AG10803 (cell line): ENCODE measurements at regions not wholly inside any gene's neighbourhood (a gene's known extent, or its start where the extent isn't known, plus 50 kb on each side); places are given as distances from the start of the nearest gene placed in this dataset.
"Not testable (repeated sequence)": the region's sequence is repeated elsewhere in the genome, so short reads cannot be mapped to it uniquely, and the experiment has no call there.

Experiments
- DNase-seq: peaks from one replicate; pipeline ENCODE4 v3.0.0; 2010; ENCODE audit warnings: low read depth
- H3K4me3 ChIP-seq: 2 replicates; pipeline ENCODE4 v1.5.1; 2011; ENCODE audit warnings: mild to moderate bottlenecking, low read length, control low read depth
- CTCF ChIP-seq: conservative IDR thresholded peaks from 2 replicates; pipeline ENCODE4 v1.5.1; 2011; ENCODE audit warnings: mild to moderate bottlenecking, low read length, control low read depth, inconsistent platforms

- DNase-seq, result no peak
- no peak for TF ChIP-seq CTCF
- H3K4me3 ChIP-seq, result no peak overlapping the region
These were observed 651.9 kb downstream of the DTWD2 start for GRCh38 chr5:118336468-118336867.

GRCh38 chr5:118327389-118327788, 661.0 kb downstream of the DTWD2 start:
- TF ChIP-seq CTCF, result no peak
- H3K4me3 ChIP-seq, result no peak overlapping the region
- no peak for DNase-seq

- TF ChIP-seq CTCF, result no peak
- peak; percentile 0 for DNase-seq
- H3K4me3 ChIP-seq, result no peak overlapping the region
These were observed 661.8 kb downstream of the DTWD2 start for GRCh38 chr5:118326481-118327045.

- no peak for DNase-seq
- no peak for TF ChIP-seq CTCF
- no peak overlapping the region for H3K4me3 ChIP-seq
These were observed 662.4 kb downstream of the DTWD2 start for GRCh38 chr5:118325931-118326330.

GRCh38 chr5:118323723-118324122, 664.6 kb downstream of the DTWD2 start:
- DNase-seq, H3K4me3 ChIP-seq: not testable (repeated sequence)

GRCh38 chr5:118321081-118321480, 667.3 kb downstream of the DTWD2 start:
- no peak for TF ChIP-seq CTCF
- H3K4me3 ChIP-seq, result no peak overlapping the region
- DNase-seq, result no peak

- H3K4me3 ChIP-seq, result no peak overlapping the region
- DNase-seq, result no peak
- no peak for TF ChIP-seq CTCF
These were observed 668.2 kb downstream of the DTWD2 start for GRCh38 chr5:118320121-118320520.

- peak; percentile 1 for DNase-seq
- H3K4me3 ChIP-seq, result no peak overlapping the region
- no peak for TF ChIP-seq CTCF
These were observed 673.4 kb downstream of the DTWD2 start for GRCh38 chr5:118314931-118315330.
